ENCODE measurements at regions not wholly inside any gene's neighbourhood (a gene's known extent, or its start where the extent isn't known, plus 50 kb on each side); places are given as distances from the start of the nearest gene placed in this dataset.

DNA sequence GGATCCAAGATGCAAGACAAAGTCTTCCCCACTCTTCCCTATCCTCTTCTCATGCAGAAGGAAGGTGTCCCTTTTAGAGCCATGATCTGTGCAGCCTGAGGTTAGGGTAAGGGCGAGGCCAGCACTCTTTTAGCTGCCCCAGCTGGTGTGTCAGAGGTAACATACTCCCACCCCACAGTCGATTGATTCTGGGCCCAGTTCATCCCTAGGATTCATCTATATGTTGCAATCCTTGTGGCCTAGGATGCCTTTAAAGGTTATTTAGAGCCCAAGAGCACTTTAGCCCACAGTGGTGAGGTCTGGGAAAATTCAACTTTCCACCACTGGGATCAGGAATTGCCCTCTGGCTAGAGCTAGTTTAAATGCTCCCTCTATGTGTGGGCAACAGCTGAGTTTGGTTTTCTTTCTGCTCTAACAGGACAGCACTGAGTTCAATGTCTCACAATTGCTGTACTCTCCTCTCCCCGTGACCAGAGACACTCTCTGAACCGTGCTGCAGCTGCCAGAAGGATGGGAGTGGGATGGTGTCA is 201.3 kb upstream of the SERP2 start:
- Mint-ChIP-seq H3K27ac (no peak overlapping the region), H3K9me3 (no peaks in the 10 kb centered on the region), H3K4me3 (no peak overlapping the region), H3K36me3 (ENCODE audit: low read depth) (no peaks in the 10 kb centered on the region), H3K27me3 (ENCODE audit: insufficient read depth) (peaks cover 12% of the 10 kb centered on the region), H3K4me1 (ENCODE audit: low read depth) (peaks cover 29% of the 10 kb centered on the region)
- TF ChIP-seq, protein P1, sequence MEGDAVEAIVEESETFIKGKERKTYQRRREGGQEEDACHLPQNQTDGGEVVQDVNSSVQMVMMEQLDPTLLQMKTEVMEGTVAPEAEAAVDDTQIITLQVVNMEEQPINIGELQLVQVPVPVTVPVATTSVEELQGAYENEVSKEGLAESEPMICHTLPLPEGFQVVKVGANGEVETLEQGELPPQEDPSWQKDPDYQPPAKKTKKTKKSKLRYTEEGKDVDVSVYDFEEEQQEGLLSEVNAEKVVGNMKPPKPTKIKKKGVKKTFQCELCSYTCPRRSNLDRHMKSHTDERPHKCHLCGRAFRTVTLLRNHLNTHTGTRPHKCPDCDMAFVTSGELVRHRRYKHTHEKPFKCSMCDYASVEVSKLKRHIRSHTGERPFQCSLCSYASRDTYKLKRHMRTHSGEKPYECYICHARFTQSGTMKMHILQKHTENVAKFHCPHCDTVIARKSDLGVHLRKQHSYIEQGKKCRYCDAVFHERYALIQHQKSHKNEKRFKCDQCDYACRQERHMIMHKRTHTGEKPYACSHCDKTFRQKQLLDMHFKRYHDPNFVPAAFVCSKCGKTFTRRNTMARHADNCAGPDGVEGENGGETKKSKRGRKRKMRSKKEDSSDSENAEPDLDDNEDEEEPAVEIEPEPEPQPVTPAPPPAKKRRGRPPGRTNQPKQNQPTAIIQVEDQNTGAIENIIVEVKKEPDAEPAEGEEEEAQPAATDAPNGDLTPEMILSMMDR (IDR thresholded peaks at IDR 0.05), result no peak
- DNase-seq, result no peak

DNA sequence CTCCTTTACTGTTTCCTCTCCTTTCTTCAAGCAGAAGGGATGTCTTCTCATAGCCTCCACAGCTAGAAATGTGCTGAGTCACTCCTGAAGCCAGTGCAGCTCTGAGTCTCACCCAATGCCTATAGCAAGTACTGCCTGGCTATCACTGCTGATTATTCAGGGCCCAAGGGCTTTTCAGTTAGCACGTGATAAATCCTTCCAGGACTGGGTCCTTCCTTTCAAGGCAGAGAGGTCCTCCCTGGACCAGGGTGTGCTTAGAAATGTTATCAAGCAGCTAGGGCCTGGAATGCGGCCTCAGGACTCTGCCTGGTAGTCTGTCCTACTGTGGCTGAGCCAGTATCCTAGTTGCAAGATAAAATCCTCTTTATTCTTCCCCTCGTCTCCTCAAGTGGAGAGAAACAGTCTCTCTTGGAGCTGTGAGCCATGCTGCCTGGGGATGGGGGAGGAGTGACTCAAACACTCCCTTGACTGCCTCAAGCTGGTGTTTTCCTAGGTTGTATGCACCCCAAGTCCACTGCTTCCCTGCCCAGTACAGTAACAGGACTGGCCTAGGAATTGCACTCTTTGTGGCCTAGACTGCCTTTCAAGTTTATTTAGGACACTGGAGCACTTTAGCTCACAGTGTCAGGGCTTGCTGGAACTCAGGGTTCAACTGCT is 198.7 kb upstream of the SERP2 start:
- H3K4me1 Mint-ChIP-seq (ENCODE audit: low read depth), result peaks cover 29% of the 10 kb centered on the region
- peaks cover 3% of the 10 kb centered on the region for H3K27me3 Mint-ChIP-seq (ENCODE audit: insufficient read depth)
- H3K27ac Mint-ChIP-seq, result peak overlapping the region; percentile 94
- no peaks in the 10 kb centered on the region for H3K36me3 Mint-ChIP-seq (ENCODE audit: low read depth)
- peak; percentile 79 for DNase-seq
- H3K4me3 Mint-ChIP-seq, result peak overlapping the region; percentile 65
- TF ChIP-seq, protein P1 (IDR thresholded peaks at IDR 0.05), result no peak
- no peaks in the 10 kb centered on the region for H3K9me3 Mint-ChIP-seq

DNA sequence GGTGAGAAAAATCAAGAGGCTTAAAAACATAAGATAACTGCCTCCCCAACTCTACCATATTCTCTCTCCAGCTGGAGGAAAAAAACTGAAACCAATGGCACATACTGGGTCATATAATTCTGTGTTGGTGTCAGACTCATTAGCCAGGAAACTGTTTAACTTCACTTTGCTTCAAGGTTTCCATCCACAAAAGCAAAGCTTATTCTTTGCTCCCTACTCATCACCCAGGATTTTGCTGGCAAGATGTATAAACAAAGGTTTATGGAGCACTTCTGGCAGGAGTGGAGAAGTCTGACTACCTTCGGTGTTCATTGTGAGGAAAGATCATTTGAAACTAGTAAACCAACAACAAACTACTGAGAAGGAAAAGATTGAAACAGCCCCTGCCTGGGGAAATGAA is 197.5 kb upstream of the SERP2 start:
- no peak for DNase-seq
- Mint-ChIP-seq H3K27me3 (ENCODE audit: insufficient read depth) (peaks cover 6% of the 10 kb centered on the region), H3K4me3 (no peak overlapping the region), H3K27ac (0 out of 2 replicates have a peak overlapping the region, but pooled peaks have one; percentile 4), H3K4me1 (ENCODE audit: low read depth) (peaks cover 29% of the 10 kb centered on the region), H3K9me3 (no peaks in the 10 kb centered on the region), H3K36me3 (ENCODE audit: low read depth) (no peaks in the 10 kb centered on the region)
- TF ChIP-seq, protein P1 (IDR thresholded peaks at IDR 0.05), result no peak

DNA sequence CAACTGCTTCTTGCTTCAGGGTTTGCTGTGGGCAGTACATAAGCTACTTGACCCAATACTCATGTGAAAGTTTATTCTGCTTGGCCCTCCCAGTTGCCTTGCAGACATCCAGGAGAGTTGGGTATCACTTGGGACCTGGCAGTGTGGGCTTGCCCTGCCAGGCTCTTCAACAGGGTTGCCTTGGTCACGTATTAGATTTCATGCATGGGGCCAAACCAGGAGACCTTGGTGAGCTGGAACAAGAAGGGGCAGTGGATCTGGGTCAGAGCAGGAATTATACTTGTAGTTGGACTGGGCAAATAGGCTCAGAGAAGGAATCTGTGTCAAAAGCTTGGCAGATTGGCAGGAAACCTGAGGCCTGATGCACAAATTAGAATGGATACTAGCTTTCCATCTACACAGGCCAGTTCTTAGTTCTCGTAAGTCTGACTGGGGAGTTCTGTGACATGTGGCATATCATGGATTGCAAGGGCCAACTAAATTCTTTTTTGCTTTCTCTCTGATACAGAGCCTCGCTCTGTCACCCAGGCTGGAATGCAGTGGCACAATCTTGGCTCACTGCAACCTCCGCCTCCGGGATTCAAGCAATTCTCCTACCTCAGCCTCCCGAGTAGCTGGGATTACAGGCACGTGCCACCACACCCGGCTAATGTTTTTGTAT is 192.6 kb upstream of the SERP2 start:
- Mint-ChIP-seq H3K4me3 (no peak overlapping the region), H3K27ac (no peak overlapping the region), H3K36me3 (ENCODE audit: low read depth) (no peaks in the 10 kb centered on the region; the same call in 1 of the 2 replicates), H3K9me3 (no peaks in the 10 kb centered on the region; the same call in 1 of the 2 replicates), H3K27me3 (ENCODE audit: insufficient read depth) (peaks cover 3% of the 10 kb centered on the region; the same call in 1 of the 2 replicates), H3K4me1 (ENCODE audit: low read depth) (peaks cover 4% of the 10 kb centered on the region)
- TF ChIP-seq, protein P1 (IDR thresholded peaks at IDR 0.05), result no peak
- DNase-seq, result no peak

DNA sequence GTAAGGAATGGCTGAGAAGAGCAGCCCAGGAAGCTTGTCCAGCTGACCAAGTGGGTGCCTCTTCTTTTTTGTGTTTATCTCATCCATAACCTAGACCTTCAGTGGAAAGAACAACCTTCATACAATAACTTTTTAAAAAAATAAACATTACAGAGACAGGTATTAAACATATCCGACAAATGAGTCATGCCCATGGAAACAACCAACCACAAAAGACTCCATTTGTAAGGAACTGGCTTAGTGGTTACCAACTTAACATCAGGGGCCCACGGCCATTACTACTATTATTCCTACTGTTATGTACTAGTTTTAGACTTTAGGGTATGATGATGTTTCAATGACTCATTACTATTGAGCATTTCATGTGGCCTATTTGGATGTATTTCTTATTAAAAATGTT is 191.7 kb upstream of the SERP2 start:
- Mint-ChIP-seq H3K4me3 (no peak overlapping the region), H3K36me3 (ENCODE audit: low read depth) (no peaks in the 10 kb centered on the region; the same call in 1 of the 2 replicates), H3K4me1 (ENCODE audit: low read depth) (no peaks in the 10 kb centered on the region), H3K9me3 (no peaks in the 10 kb centered on the region; the same call in 1 of the 2 replicates), H3K27ac (no peak overlapping the region), H3K27me3 (ENCODE audit: insufficient read depth) (peaks cover 3% of the 10 kb centered on the region; the same call in 1 of the 2 replicates)
- TF ChIP-seq, protein P1 (IDR thresholded peaks at IDR 0.05), result no peak
- DNase-seq, result no peak

Measured in HFFc6 (cell line).